ENCODE measurements at regions not wholly inside any gene's neighbourhood (a gene's known extent, or its start where the extent isn't known, plus 50 kb on each side); places are given as distances from the start of the nearest gene placed in this dataset.

DNA sequence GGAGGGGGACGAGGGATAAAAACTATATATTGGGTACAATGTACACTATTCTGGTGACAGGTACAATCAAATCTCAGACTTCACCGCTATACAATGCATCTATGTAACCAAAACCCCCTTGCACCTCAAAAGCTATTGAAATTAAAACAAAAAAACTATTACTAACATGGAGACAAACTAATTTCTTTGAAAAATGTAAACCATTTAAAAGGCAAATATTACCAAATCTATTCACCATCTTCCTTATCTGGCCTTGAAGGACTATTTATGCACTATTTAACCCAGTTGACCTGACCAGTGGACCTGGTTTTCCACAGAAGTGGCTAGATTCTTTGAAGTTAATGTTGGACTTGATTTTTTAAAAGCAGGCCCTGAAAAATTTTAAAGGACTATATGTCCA, 212.3 kb upstream of the RPS6KA3 start:
- Histone ChIP-seq H3K4me1 (replicated peaks in 1 of 2; ENCODE audit: control insufficient read depth in 2 of 2, insufficient read depth in 2 of 2, low read length in 2 of 2) (no peaks in the 10 kb centered on the region), H3K36me3 (ENCODE audit: control insufficient read depth, insufficient read depth, low read length) (no peaks in the 10 kb centered on the region), H4K20me1 (replicated peaks; ENCODE audit: control insufficient read depth, insufficient read depth, low read length) (no peaks in the 10 kb centered on the region), H2AFZ (ENCODE audit: low read depth, low read length) (no peak overlapping the region), H3K9me1 (ENCODE audit: control insufficient read depth, insufficient read depth, low read length) (no peaks in the 10 kb centered on the region), H3K4me3 (no peak overlapping the region), H3K9me3 (replicated peaks; ENCODE audit: control insufficient read depth, insufficient read depth, low read depth, low read length) (no peaks in the 10 kb centered on the region), H3K27ac (ENCODE audit: extremely low read depth, low read depth, low read length) (no peak overlapping the region), H3K9ac (ENCODE audit: insufficient read depth in 1 of 2, low read depth in 2 of 2, low read length in 2 of 2) (no peak overlapping the region), H3K79me2 (ENCODE audit: control insufficient read depth, insufficient read depth, low read length) (no peaks in the 10 kb centered on the region), H3K4me2 (ENCODE audit: insufficient read depth, low read length) (no peak overlapping the region), H3K27me3 (ENCODE audit: control insufficient read depth in 2 of 2, insufficient read depth in 2 of 2, low read length in 2 of 2) (no peaks in the 10 kb centered on the region)
- ChIA-PET CTCF (ENCODE audit: low intra/inter-chr PET ratio) (no interaction called here), POLR2A (no interaction called here)
- no peak for FAIRE-seq
- 0% methylated on average over 1 of the region's 2 CpGs for WGBS (ENCODE audit: insufficient coverage, low coverage, missing lambda C conversion rate)
- BruUV-seq (replicated peaks): no TSS peak
- intact Hi-C loops (cut with micrococcal nuclease) (no loop called here), in situ Hi-C loops (cut with MboI) (no loop called here)
- DNase-seq (ENCODE audit: extremely low read depth in 1 of 4, low spot score in 3 of 4): no peak
- ATAC-seq: no peak
- no peak for TF ChIP-seq ZNF311 (CRISPR knock-in tag; IDR thresholded peaks at IDR 0.05)
- no peak for TF ChIP-seq COPS2 (conservative IDR thresholded peaks at IDR 0.05)
- TF ChIP-seq, protein P1, sequence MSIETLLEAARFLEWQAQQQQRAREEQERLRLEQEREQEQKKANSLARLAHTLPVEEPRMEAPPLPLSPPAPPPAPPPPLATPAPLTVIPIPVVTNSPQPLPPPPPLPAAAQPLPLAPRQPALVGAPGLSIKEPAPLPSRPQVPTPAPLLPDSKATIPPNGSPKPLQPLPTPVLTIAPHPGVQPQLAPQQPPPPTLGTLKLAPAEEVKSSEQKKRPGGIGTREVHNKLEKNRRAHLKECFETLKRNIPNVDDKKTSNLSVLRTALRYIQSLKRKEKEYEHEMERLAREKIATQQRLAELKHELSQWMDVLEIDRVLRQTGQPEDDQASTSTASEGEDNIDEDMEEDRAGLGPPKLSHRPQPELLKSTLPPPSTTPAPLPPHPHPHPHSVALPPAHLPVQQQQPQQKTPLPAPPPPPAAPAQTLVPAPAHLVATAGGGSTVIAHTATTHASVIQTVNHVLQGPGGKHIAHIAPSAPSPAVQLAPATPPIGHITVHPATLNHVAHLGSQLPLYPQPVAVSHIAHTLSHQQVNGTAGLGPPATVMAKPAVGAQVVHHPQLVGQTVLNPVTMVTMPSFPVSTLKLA (conservative IDR thresholded peaks at IDR 0.05): no peak
- no peak for TF ChIP-seq ELF1 (tag; IDR thresholded peaks at IDR 0.05)
- TF ChIP-seq, protein P2, sequence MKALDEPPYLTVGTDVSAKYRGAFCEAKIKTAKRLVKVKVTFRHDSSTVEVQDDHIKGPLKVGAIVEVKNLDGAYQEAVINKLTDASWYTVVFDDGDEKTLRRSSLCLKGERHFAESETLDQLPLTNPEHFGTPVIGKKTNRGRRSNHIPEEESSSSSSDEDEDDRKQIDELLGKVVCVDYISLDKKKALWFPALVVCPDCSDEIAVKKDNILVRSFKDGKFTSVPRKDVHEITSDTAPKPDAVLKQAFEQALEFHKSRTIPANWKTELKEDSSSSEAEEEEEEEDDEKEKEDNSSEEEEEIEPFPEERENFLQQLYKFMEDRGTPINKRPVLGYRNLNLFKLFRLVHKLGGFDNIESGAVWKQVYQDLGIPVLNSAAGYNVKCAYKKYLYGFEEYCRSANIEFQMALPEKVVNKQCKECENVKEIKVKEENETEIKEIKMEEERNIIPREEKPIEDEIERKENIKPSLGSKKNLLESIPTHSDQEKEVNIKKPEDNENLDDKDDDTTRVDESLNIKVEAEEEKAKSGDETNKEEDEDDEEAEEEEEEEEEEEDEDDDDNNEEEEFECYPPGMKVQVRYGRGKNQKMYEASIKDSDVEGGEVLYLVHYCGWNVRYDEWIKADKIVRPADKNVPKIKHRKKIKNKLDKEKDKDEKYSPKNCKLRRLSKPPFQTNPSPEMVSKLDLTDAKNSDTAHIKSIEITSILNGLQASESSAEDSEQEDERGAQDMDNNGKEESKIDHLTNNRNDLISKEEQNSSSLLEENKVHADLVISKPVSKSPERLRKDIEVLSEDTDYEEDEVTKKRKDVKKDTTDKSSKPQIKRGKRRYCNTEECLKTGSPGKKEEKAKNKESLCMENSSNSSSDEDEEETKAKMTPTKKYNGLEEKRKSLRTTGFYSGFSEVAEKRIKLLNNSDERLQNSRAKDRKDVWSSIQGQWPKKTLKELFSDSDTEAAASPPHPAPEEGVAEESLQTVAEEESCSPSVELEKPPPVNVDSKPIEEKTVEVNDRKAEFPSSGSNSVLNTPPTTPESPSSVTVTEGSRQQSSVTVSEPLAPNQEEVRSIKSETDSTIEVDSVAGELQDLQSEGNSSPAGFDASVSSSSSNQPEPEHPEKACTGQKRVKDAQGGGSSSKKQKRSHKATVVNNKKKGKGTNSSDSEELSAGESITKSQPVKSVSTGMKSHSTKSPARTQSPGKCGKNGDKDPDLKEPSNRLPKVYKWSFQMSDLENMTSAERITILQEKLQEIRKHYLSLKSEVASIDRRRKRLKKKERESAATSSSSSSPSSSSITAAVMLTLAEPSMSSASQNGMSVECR (CRISPR knock-in tag; IDR thresholded peaks at IDR 0.05): no peak
- no peak for TF ChIP-seq SRSF7 (optimal IDR thresholded peaks at IDR 0.05; ENCODE audit: low read depth, low read length)
- TF ChIP-seq TEAD2 (tag; IDR thresholded peaks at IDR 0.05): no peak
- TF ChIP-seq BACH1 (tag; IDR thresholded peaks at IDR 0.05): no peak
- no peak for TF ChIP-seq SRSF9 (IDR thresholded peaks at IDR 0.05; ENCODE audit: borderline replicate concordance, low read depth, low read length)
- TF ChIP-seq, protein P3, sequence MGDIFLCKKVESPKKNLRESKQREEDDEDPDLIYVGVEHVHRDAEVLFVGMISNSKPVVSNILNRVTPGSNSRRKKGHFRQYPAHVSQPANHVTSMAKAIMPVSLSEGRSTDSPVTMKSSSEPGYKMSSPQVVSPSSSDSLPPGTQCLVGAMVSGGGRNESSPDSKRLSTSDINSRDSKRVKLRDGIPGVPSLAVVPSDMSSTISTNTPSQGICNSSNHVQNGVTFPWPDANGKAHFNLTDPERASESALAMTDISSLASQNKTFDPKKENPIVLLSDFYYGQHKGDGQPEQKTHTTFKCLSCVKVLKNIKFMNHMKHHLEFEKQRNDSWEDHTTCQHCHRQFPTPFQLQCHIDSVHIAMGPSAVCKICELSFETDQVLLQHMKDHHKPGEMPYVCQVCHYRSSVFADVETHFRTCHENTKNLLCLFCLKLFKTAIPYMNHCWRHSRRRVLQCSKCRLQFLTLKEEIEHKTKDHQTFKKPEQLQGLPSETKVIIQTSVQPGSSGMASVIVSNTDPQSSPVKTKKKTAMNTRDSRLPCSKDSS (IDR thresholded peaks at IDR 0.05; ENCODE audit: low read depth, partially characterized antibody): no peak
- no peak for TF ChIP-seq SRF (CRISPR knock-in tag; IDR thresholded peaks at IDR 0.05)
- TF ChIP-seq, protein P4, sequence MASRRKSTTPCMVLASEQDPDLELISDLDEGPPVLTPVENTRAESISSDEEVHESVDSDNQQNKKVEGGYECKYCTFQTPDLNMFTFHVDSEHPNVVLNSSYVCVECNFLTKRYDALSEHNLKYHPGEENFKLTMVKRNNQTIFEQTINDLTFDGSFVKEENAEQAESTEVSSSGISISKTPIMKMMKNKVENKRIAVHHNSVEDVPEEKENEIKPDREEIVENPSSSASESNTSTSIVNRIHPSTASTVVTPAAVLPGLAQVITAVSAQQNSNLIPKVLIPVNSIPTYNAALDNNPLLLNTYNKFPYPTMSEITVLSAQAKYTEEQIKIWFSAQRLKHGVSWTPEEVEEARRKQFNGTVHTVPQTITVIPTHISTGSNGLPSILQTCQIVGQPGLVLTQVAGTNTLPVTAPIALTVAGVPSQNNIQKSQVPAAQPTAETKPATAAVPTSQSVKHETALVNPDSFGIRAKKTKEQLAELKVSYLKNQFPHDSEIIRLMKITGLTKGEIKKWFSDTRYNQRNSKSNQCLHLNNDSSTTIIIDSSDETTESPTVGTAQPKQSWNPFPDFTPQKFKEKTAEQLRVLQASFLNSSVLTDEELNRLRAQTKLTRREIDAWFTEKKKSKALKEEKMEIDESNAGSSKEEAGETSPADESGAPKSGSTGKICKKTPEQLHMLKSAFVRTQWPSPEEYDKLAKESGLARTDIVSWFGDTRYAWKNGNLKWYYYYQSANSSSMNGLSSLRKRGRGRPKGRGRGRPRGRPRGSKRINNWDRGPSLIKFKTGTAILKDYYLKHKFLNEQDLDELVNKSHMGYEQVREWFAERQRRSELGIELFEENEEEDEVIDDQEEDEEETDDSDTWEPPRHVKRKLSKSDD (conservative IDR thresholded peaks at IDR 0.05; ENCODE audit: low read length): no peak
- TF ChIP-seq PTBP1 (IDR thresholded peaks at IDR 0.05; ENCODE audit: low read depth, low read length): no peak
- no peak for TF ChIP-seq SREBF2 (CRISPR knock-in tag; IDR thresholded peaks at IDR 0.05)

Data from K562 (cell line).